ENCODE measurements at regions not wholly inside any gene's neighbourhood (a gene's known extent, or its start where the extent isn't known, plus 50 kb on each side); places are given as distances from the start of the nearest gene placed in this dataset.
"Not testable (repeated sequence)": the region's sequence is repeated elsewhere in the genome, so short reads cannot be mapped to it uniquely, and the experiment has no call there.

DNA sequence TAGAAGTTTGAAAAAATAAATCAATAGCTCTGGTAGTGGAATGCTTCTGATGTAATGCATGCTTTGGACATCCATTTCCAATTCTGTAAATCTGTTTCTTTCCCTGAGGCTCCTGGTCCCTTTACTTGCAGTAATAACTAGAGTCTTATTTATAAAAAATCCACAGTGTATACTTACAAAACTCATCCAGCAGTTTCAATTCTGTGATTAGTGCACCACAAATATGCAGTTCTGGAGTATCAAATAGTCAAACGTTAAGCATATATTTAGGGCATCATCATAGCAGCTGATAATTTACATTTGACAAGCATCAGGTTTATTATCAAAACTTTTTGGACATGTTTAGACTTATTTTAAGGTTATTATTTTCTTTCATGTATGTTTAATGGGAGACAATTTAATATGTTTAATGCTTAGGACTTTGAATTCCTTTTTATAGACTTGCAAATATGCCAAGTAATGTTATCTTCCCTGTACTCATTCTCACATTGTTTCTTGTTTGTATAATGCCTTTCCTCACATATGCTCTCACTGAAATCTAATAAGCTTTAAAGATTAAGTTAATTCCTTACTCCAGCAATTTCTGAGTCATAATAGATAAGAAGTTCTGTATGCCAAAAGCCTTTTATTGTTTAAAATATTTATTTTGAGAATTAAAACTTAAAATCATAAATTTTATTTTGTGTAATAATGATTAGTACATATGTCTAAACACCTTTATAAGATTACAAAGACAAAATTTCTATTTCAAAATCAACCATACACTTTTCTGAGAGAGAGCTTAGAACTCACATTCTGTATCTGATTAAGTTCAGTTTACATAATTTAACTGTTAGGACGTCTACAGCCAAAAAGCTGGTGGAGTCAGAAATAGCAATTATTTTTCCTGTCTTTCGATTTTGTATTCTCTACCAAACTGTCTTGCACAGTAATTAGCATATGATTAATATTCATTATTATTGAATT, 341.5 kb upstream of the TMEFF2 start:
- Mint-ChIP-seq H3K4me3 (no peak overlapping the region), H3K9me3 (no peaks in the 10 kb centered on the region), H3K4me1 (no peaks in the 10 kb centered on the region), H3K36me3 (no peaks in the 10 kb centered on the region), H3K27me3 (no peaks in the 10 kb centered on the region), H3K27ac (no peak overlapping the region)
- ATAC-seq (ENCODE audit: low read depth in 2 of 2): no peak
- no peak for DNase-seq

GRCh38 chr2:192534072-192534471, 339.3 kb upstream of the TMEFF2 start:
- Mint-ChIP-seq H3K36me3 (no peaks in the 10 kb centered on the region), H3K4me3 (no peak overlapping the region), H3K4me1 (no peaks in the 10 kb centered on the region), H3K9me3 (peaks cover 0 to 6% (median 2%) of the 10 kb centered on the region in 7 donors), H3K27me3 (no peaks in the 10 kb centered on the region), H3K27ac (no peak overlapping the region)
- ATAC-seq (ENCODE audit: low read depth in 2 of 2) (no peak), DNase-seq (no peak)

- H3K4me3 Mint-ChIP-seq; H3K9me3 Mint-ChIP-seq; H3K36me3 Mint-ChIP-seq; DNase-seq; H3K27ac Mint-ChIP-seq; ATAC-seq (ENCODE audit: low read depth in 2 of 2); H3K4me1 Mint-ChIP-seq; H3K27me3 Mint-ChIP-seq: not testable (repeated sequence)
These were observed 330.0 kb upstream of the TMEFF2 start for GRCh38 chr2:192524642-192525251.

- H3K9me3 Mint-ChIP-seq; H3K27me3 Mint-ChIP-seq; H3K4me1 Mint-ChIP-seq; H3K27ac Mint-ChIP-seq; H3K36me3 Mint-ChIP-seq; DNase-seq; ATAC-seq (ENCODE audit: low read depth in 2 of 2); H3K4me3 Mint-ChIP-seq: not testable (repeated sequence)
These were observed 329.5 kb upstream of the TMEFF2 start for GRCh38 chr2:192524214-192524613.

GRCh38 chr2:192515937-192516336, 321.2 kb upstream of the TMEFF2 start:
- ATAC-seq (ENCODE audit: low read depth in 2 of 2) (no peak), DNase-seq (no peak)
- Mint-ChIP-seq H3K36me3 (no peaks in the 10 kb centered on the region), H3K9me3 (no peaks in the 10 kb centered on the region), H3K27me3 (no peaks in the 10 kb centered on the region), H3K4me3 (no peak overlapping the region), H3K27ac (no peak overlapping the region), H3K4me1 (no peaks in the 10 kb centered on the region)

- Mint-ChIP-seq H3K36me3 (no peaks in the 10 kb centered on the region), H3K4me3 (no peak overlapping the region), H3K27ac (no peak overlapping the region), H3K4me1 (no peaks in the 10 kb centered on the region), H3K9me3 (peaks cover 0 to 5% (median 0%) of the 10 kb centered on the region in 7 donors), H3K27me3 (no peaks in the 10 kb centered on the region)
- ATAC-seq (ENCODE audit: low read depth in 2 of 2) (no peak), DNase-seq (no peak)
These were observed 318.8 kb upstream of the TMEFF2 start for GRCh38 chr2:192513575-192513974.

DNA sequence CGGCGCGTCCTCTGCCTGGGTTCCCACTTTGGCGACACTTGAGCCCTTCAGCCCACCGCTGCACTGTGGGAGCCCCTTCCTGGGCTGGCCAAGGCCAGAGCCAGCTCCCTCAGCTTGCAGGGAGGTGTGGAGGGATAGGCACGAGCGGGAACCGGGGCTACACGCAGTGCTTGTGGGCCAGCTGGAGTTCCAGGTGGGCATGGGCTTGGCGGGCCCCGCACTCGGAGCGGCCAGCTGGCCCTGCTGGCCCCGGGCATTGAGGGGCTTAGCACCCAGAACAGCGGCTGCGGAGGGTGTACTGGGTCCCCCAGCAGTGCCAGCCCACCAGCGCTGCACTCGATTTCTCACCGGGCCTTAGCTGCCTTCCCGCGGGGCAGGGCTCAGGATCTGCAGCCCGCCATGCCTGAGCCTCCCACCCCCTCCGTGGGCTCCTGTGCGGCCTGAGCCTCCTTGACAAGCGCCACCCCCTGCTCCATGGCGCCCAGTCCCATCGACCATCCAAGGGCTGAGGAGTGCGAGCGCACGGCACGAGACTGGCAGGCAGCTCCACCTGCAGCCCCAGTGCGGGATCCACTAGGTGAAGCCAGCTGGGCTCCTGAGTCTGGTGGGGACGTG, 313.2 kb upstream of the TMEFF2 start:
- H3K4me1 Mint-ChIP-seq; H3K4me3 Mint-ChIP-seq; H3K27me3 Mint-ChIP-seq; H3K9me3 Mint-ChIP-seq; DNase-seq; H3K36me3 Mint-ChIP-seq; H3K27ac Mint-ChIP-seq; ATAC-seq (ENCODE audit: low read depth in 2 of 2): not testable (repeated sequence)

- Mint-ChIP-seq H3K4me1 (no peaks in the 10 kb centered on the region), H3K27me3 (no peaks in the 10 kb centered on the region), H3K9me3 (no peaks in the 10 kb centered on the region), H3K27ac (no peak overlapping the region), H3K4me3 (no peak overlapping the region), H3K36me3 (no peaks in the 10 kb centered on the region)
- ATAC-seq (ENCODE audit: low read depth in 2 of 2): no peak
- DNase-seq: no peak
These were observed 305.9 kb upstream of the TMEFF2 start for GRCh38 chr2:192500550-192501200.

GRCh38 chr2:192499476-192499875, 304.7 kb upstream of the TMEFF2 start:
- Mint-ChIP-seq H3K9me3 (no peaks in the 10 kb centered on the region), H3K4me1 (no peaks in the 10 kb centered on the region), H3K27ac (no peak overlapping the region), H3K36me3 (no peaks in the 10 kb centered on the region), H3K27me3 (no peaks in the 10 kb centered on the region), H3K4me3 (no peak overlapping the region)
- DNase-seq (no peak), ATAC-seq (ENCODE audit: low read depth in 2 of 2) (no peak)

DNA sequence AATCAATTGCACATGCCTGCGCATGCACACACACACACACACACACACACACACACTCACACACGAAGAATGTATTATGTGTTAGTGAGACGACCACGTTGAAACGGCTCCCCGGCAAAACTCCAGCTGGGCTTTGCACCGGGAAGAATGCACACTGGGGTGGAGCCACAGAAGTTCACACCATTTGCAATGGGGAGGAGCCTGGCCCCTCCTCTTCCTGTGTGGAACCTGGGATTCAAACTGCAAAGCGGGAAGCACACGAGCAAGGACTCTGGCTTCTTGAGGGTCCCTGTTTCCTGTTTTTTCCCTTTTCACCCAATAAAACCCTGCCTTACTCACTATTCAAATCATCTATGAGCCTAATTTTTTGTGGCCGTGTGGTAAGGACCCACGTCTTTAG, 304.0 kb upstream of the TMEFF2 start:
- DNase-seq (no peak), ATAC-seq (ENCODE audit: low read depth in 2 of 2) (no peak)
- Mint-ChIP-seq H3K4me3 (no peak overlapping the region), H3K27me3 (no peaks in the 10 kb centered on the region), H3K9me3 (no peaks in the 10 kb centered on the region), H3K36me3 (no peaks in the 10 kb centered on the region), H3K4me1 (no peaks in the 10 kb centered on the region), H3K27ac (no peak overlapping the region)

GRCh38 chr2:192488158-192488557, 293.4 kb upstream of the TMEFF2 start:
- DNase-seq; H3K27ac Mint-ChIP-seq; H3K4me3 Mint-ChIP-seq; ATAC-seq (ENCODE audit: low read depth in 2 of 2); H3K4me1 Mint-ChIP-seq; H3K27me3 Mint-ChIP-seq; H3K36me3 Mint-ChIP-seq: not testable (repeated sequence)
- peaks cover 0 to 12% (median 3%) of the 10 kb centered on the region in 7 donors for H3K9me3 Mint-ChIP-seq

DNA sequence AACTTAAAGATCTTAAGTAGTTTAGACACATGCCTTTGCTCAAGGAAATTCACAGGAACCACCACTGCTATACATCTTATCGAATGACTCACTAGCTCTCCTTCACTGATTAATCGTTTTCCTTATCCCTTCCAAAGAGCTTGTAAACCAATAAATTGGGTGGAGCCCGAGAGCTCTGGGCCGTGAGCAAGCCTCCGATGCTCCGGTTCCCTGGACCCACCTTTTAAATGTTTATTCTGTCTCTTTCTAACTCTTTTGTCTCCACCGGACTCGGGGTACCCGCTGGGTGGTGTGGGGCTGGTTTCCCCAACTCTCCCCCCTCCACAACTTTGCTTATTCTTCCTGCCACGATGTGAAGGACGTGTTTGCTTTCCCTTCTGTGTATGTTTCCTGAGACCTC, 292.9 kb upstream of the TMEFF2 start:
- no peak overlapping the region for H3K4me3 Mint-ChIP-seq
- H3K4me1 Mint-ChIP-seq: peaks cover 0 to 2% (median 0%) of the 10 kb centered on the region in 3 donors
- no peaks in the 10 kb centered on the region for H3K36me3 Mint-ChIP-seq
- no peak overlapping the region for H3K27ac Mint-ChIP-seq
- peaks cover 0 to 10% (median 3%) of the 10 kb centered on the region in 7 donors for H3K9me3 Mint-ChIP-seq
- DNase-seq (no peak), ATAC-seq (ENCODE audit: low read depth in 2 of 2) (no peak)
- no peaks in the 10 kb centered on the region for H3K27me3 Mint-ChIP-seq

DNA sequence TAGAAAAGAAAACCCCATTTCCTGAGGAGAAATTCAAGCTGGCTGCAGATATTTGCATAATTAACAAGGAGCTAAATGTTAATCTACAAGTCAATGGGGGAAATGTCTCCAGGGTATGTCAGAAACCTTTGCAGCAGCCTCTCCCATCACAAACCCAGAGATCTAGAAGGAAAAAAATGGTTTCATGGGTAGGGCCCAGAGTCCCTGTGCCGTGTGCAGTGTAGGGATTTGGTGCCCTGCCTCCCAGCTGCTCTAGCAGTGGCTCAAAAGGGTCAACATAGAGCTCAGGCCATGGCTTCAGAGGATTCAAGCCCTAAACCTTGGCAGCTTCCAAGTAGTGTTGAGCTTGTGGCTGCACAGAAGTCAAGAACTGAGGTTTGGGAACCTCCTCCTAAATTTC, 290.2 kb upstream of the TMEFF2 start:
- Mint-ChIP-seq H3K27ac (no peak overlapping the region), H3K9me3 (peaks cover 0 to 9% (median 5%) of the 10 kb centered on the region in 7 donors), H3K4me3 (no peak overlapping the region), H3K4me1 (no peaks in the 10 kb centered on the region), H3K36me3 (no peaks in the 10 kb centered on the region), H3K27me3 (no peaks in the 10 kb centered on the region)
- ATAC-seq (ENCODE audit: low read depth in 2 of 2) (no peak), DNase-seq (no peak)
